GM10248 (cell line): ENCODE measurements at regions not wholly inside any gene's neighbourhood (a gene's known extent, or its start where the extent isn't known, plus 50 kb on each side); places are given as distances from the start of the nearest gene placed in this dataset.

Source experiments
- CTCF ChIA-PET: fragments of 300-600 bp; sonication (Branson Sonifier 250); formaldehyde crosslinking; extraction: SDS; loops from one replicate; lab custom pipeline; 2021; ENCODE audit warnings: antibody characterized with exemption; lab: Yijun Ruan, JAX
- POLR2A ChIA-PET: fragments of 350-650 bp; sonication (Branson Sonifier 250); formaldehyde crosslinking; extraction: SDS; loops from one replicate; lab custom pipeline; 2020; ENCODE audit warnings: antibody characterized with exemption; lab: Yijun Ruan, JAX
- DNase-seq: peaks from one replicate; pipeline ENCODE4 v3.0.0; 2012; ENCODE audit errors: extremely low spot score
- TF ChIP-seq, protein P1 (sequence below): IDR thresholded peaks from 2 replicates; pipeline ENCODE4 v1.5.1; 2012; ENCODE audit warnings: mild to moderate bottlenecking, low read depth; ENCODE audit errors: extremely low read depth, missing control alignments, control extremely low read depth

GRCh38 chr1:5273280-5274003 is 619.0 kb downstream of the AJAP1 start:
- DNase-seq = no peak
- POLR2A ChIA-PET = no interaction called here
- CTCF ChIA-PET = interaction anchor here (1.2 kb wide), 1 partner anchor 8 kb away, joined by 4 read pairs; no protein-coding TSS in a partner anchor
- TF ChIP-seq, protein P1, sequence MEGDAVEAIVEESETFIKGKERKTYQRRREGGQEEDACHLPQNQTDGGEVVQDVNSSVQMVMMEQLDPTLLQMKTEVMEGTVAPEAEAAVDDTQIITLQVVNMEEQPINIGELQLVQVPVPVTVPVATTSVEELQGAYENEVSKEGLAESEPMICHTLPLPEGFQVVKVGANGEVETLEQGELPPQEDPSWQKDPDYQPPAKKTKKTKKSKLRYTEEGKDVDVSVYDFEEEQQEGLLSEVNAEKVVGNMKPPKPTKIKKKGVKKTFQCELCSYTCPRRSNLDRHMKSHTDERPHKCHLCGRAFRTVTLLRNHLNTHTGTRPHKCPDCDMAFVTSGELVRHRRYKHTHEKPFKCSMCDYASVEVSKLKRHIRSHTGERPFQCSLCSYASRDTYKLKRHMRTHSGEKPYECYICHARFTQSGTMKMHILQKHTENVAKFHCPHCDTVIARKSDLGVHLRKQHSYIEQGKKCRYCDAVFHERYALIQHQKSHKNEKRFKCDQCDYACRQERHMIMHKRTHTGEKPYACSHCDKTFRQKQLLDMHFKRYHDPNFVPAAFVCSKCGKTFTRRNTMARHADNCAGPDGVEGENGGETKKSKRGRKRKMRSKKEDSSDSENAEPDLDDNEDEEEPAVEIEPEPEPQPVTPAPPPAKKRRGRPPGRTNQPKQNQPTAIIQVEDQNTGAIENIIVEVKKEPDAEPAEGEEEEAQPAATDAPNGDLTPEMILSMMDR = no peak

- CTCF ChIA-PET = no interaction called here
- TF ChIP-seq, protein P1 = no peak
- POLR2A ChIA-PET = no interaction called here
- DNase-seq = no peak
Observed at GRCh38 chr1:5272325-5272724, 617.9 kb downstream of the AJAP1 start.

GRCh38 chr1:5271264-5271663 is 616.9 kb downstream of the AJAP1 start:
- ChIA-PET POLR2A (no interaction called here), CTCF (no interaction called here)
- DNase-seq = no peak
- TF ChIP-seq, protein P1 = no peak

GRCh38 chr1:5269901-5270300 is 615.5 kb downstream of the AJAP1 start:
- TF ChIP-seq, protein P1 = no peak
- no peak for DNase-seq
- POLR2A ChIA-PET = no interaction called here
- CTCF ChIA-PET = no interaction called here

- ChIA-PET POLR2A (no interaction called here), CTCF (interaction anchor here (0.6 kb wide), 1 partner anchor 599 kb away, joined by 3 read pairs; no protein-coding TSS in a partner anchor)
- no peak for DNase-seq
- TF ChIP-seq, protein P1 = no peak
Observed at GRCh38 chr1:5267603-5268235, 613.3 kb downstream of the AJAP1 start.

DNA sequence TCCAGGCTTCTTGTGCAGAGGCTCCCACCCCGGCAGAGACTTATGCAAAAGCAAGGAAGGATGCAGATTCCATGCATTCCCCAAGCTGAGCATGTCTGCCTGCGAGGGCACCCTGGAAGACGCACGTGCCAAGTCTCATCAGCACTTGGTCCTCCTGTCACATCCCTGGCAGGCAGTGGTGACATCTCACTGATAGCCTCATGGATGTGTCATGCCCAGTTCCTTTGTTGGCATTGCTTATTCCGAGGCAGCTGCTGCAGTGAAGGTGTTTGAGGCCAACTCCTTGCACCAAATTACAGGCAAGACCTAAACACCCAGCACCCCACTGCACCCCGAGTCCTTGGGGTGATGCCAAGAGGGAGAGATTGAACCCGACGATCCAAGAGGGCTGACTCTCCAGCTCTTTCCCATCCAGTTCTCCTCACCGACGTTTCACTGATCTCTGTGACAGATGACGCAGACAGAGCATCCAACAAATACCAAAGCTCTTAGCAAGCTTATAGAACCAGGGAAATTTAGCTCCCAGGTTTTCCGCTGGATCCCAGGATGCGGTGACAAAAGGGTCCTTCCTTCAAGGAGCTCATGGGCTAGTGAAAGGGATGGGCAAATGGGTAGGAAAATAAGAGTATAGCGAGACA is 611.1 kb downstream of the AJAP1 start:
- TF ChIP-seq, protein P1 = no peak
- CTCF ChIA-PET = no interaction called here
- POLR2A ChIA-PET = no interaction called here
- DNase-seq = no peak
